Lower leg skin (tissue), 4 donors: ENCODE measurements at regions not wholly inside any gene's neighbourhood (a gene's known extent, or its start where the extent isn't known, plus 50 kb on each side); places are given as distances from the start of the nearest gene placed in this dataset.

Source experiments
- DNase-seq, 2 donors: peaks; one replicate each; pipeline ENCODE4 v3.0.0-alpha.2; 2019; ENCODE audit warnings: low spot score in 2 of 2
- H3K4me3 ChIP-seq: fragments of 200-600 bp; sonication (generic); 2 replicates; pipeline ENCODE4 v1.5.1; 2017; ENCODE audit warnings: mild to moderate bottlenecking, low read depth; ENCODE audit not compliant: poor library complexity, severe bottlenecking
- CTCF ChIP-seq, 3 donors: fragments of 450-650 bp; IDR thresholded peaks; one replicate each; pipeline ENCODE4 v1.5.1; 2016; ENCODE audit warnings: antibody characterized with exemption in 3 of 3, mild to moderate bottlenecking in 3 of 3, moderate library complexity in 2 of 3
- POLR2A ChIP-seq, 2 donors: fragments of 450-650 bp; IDR thresholded peaks; one replicate each; pipeline ENCODE4 v1.6.1; 2016 to 2017; ENCODE audit warnings: antibody characterized with exemption in 2 of 2, mild to moderate bottlenecking in 1 of 2, moderate library complexity in 1 of 2
- WGBS, 2 donors: methylation state at CpG; one replicate each; pipeline ENCODE4 v1.1.5; 2018; 5-methylcytosine and 5-hydroxymethylcytosine counted together
- intact Hi-C: fragments of 100-400 bp; cut with DNase I; formaldehyde crosslinking; loops from one replicate; pipeline ENCODE4 v1.15.0; 2023; ENCODE audit warnings: low total_unique reads

- TF ChIP-seq POLR2A (IDR thresholded peaks at IDR 0.05): no peak
- no peak for TF ChIP-seq CTCF (IDR thresholded peaks at IDR 0.05)
Observed at GRCh38 chr2:39570130-39570555, 95.6 kb upstream of the TMEM178A start.

DNA sequence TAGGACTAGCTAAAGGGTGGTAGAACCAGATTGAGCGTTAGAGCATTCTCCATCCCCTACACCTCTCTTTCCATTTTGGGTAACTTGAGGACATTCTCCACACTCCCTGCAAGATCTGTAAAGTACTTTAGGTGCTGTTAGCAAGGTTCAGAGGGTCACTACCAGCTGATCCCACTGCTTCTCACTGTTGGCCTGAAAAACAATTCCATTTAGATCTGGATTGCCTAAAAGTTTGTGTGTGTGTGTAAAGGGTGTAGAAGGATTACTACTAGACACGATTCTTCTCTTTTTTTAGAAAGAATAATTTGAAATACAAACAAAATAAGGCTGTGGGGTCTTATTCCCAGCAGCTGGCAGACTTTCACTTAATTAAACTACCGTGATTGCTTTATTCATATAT lies 95.1 kb upstream of the TMEM178A start:
- 81 to 87% methylated on average over 3 of the region's 3 CpGs for WGBS, 2 donors
- TF ChIP-seq CTCF (IDR thresholded peaks at IDR 0.05) (no peak), POLR2A (IDR thresholded peaks at IDR 0.05) (no peak)
- H3K4me3 ChIP-seq: no peak overlapping the region
- no peak for DNase-seq
- intact Hi-C loops: no loop called here

More at GRCh38 chr2:39570130-39570555, 95.6 kb upstream of the TMEM178A start:
- no peak overlapping the region for H3K4me3 ChIP-seq
- WGBS, 2 donors: 74 to 86% methylated on average over 1 of the region's 1 CpG
- intact Hi-C loops: no loop called here
- DNase-seq: no peak

DNA sequence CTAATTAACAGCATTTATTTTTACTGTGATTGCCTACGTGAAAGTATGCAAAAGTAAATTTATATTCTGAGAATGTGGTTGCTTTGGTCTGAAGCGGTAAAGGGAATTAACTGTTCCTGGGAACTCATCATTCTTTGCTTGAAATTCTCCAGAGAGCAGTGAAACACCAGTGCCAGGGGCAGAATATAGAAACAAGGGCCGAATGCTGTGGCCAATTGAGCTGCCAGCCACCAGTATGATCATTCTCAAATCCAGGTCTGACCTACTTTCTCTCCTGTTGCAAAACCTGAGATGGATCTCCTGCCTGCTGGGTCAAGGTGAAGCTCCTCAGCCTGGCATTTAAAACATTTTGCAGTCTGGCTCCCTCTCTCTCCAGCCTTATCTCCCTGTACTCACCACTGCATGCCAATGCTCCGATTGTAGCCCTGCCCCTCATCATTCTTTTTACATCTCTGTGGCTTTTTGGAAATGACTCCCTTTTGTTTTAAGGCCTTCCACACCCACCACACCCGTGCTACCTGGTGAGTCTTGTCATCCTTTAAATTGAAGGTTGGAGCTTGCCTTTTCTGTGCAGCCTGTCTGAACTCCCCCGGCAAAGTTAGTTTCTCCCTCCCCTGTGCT lies 94.5 kb upstream of the TMEM178A start:
- TF ChIP-seq POLR2A (IDR thresholded peaks at IDR 0.05) (no peak), CTCF (IDR thresholded peaks at IDR 0.05) (no peak)
- DNase-seq: no peak
- 42 to 48% methylated on average over 6 of the region's 6 CpGs for WGBS, 2 donors
- intact Hi-C loops: no loop called here
- H3K4me3 ChIP-seq: no peak overlapping the region

DNA sequence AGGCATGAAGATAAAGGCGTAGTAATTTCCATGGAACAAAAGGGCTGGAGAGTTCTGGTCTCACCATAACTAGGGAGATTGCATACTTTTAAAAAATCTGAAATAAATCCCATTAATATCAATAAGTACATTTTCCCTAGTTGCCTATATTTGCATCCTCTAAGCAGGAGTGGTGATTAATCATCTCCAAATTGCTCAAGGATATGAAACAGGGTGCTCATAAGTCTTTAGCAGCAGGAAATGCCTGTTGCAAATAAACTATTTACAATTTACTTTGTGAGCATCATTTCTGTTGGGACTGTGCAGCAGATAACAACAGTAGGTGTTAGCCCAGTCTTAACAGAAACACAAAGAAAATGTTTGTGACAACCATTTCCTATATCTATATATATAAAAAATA lies 92.4 kb upstream of the TMEM178A start:
- intact Hi-C loops: no loop called here
- WGBS, 2 donors: 95 to 96% methylated on average over 1 of the region's 1 CpG
- TF ChIP-seq CTCF (IDR thresholded peaks at IDR 0.05) (no peak), POLR2A (IDR thresholded peaks at IDR 0.05) (no peak)
- DNase-seq: no peak
- H3K4me3 ChIP-seq: no peak overlapping the region

GRCh38 chr2:39581866-39582265 lies 83.9 kb upstream of the TMEM178A start:
- no peak for DNase-seq
- WGBS, 2 donors: 83 to 94% methylated on average over 1 of the region's 1 CpG
- intact Hi-C loops: no loop called here
- TF ChIP-seq POLR2A (IDR thresholded peaks at IDR 0.05) (no peak), CTCF (IDR thresholded peaks at IDR 0.05) (no peak)
- no peak overlapping the region for H3K4me3 ChIP-seq

DNA sequence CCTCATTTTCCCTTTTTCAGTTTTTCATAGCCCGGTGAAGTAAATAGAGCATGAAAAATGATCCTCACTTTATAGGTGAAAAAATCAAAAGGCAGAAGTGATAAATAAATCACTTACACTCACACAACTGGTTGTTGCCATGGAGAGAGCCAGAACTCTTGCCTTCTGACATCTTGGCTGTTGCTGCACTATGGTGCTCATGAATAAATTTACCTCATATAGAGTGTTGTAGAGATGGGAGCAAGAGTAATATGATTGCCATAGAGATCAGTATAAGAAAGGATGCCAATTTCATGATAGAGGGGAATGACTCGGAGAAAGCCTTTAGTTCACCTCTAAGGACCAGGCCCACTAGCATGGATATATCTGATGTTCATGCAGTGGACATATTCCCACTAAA lies 82.5 kb upstream of the TMEM178A start:
- TF ChIP-seq POLR2A (IDR thresholded peaks at IDR 0.05) (no peak), CTCF (IDR thresholded peaks at IDR 0.05) (no peak)
- WGBS, 2 donors: 86 to 89% methylated on average over 2 of the region's 2 CpGs
- intact Hi-C loops: no loop called here
- no peak for DNase-seq
- H3K4me3 ChIP-seq: no peak overlapping the region
